DOHH2 (cell line): ENCODE measurements at regions not wholly inside any gene's neighbourhood (a gene's known extent, or its start where the extent isn't known, plus 50 kb on each side); places are given as distances from the start of the nearest gene placed in this dataset.

Experiments used
- EZH2phosphoT487 ChIP-seq: fragments of 200-600 bp; sonication (generic); IDR thresholded peaks from 2 replicates; pipeline ENCODE4 v1.6.1; 2017; ENCODE audit warnings: borderline replicate concordance, mild to moderate bottlenecking, antibody characterized with exemption, low read length, moderate library complexity, mixed read lengths
- TF ChIP-seq, protein P1 (sequence below): fragments of 200-600 bp; sonication (generic); IDR thresholded peaks from one replicate; pipeline ENCODE4 v1.5.1; 2014; ENCODE audit warnings: antibody characterized with exemption, mild to moderate bottlenecking, low read depth, low read length; ENCODE audit not compliant: poor library complexity, severe bottlenecking

GRCh38 chr12:30570211-30570890 is 125.3 kb downstream of the IPO8 start:
- TF ChIP-seq, protein P1, sequence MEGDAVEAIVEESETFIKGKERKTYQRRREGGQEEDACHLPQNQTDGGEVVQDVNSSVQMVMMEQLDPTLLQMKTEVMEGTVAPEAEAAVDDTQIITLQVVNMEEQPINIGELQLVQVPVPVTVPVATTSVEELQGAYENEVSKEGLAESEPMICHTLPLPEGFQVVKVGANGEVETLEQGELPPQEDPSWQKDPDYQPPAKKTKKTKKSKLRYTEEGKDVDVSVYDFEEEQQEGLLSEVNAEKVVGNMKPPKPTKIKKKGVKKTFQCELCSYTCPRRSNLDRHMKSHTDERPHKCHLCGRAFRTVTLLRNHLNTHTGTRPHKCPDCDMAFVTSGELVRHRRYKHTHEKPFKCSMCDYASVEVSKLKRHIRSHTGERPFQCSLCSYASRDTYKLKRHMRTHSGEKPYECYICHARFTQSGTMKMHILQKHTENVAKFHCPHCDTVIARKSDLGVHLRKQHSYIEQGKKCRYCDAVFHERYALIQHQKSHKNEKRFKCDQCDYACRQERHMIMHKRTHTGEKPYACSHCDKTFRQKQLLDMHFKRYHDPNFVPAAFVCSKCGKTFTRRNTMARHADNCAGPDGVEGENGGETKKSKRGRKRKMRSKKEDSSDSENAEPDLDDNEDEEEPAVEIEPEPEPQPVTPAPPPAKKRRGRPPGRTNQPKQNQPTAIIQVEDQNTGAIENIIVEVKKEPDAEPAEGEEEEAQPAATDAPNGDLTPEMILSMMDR, result no peak
- no peak for TF ChIP-seq EZH2phosphoT487
